HG03575 (cell line): ENCODE measurements at regions not wholly inside any gene's neighbourhood (a gene's known extent, or its start where the extent isn't known, plus 50 kb on each side); places are given as distances from the start of the nearest gene placed in this dataset.

Experiments
- ATAC-seq: cut with Tn5 transposase; IDR thresholded peaks from one replicate; pipeline ENCODE4 v1.9.1; 2021; ENCODE audit not compliant: unreplicated experiment, insufficient number of reproducible peaks, low FRiP score; ENCODE audit errors: extremely low read depth

- no peak for ATAC-seq
Observed at GRCh38 chr9:23638837-23639426, 187.1 kb downstream of the ELAVL2 start.
